Neural cell (in vitro differentiated cells): ENCODE measurements at regions not wholly inside any gene's neighbourhood (a gene's known extent, or its start where the extent isn't known, plus 50 kb on each side); places are given as distances from the start of the nearest gene placed in this dataset.

ENCODE experiments used
- H2AFZ ChIP-seq: fragments of 200-600, 300-800 bp; sonication (generic), shearing (Covaris generic); 2 replicates; pipeline ENCODE4 v1.6.0; 2014; ENCODE audit warnings: low read depth, mild to moderate bottlenecking, antibody characterized with exemption, low read length, moderate library complexity
- H3F3A ChIP-seq: fragments of 200-600 bp; shearing (Covaris generic); 2 replicates; pipeline ENCODE4 v1.6.1; 2016; ENCODE audit warnings: mild to moderate bottlenecking, moderate library complexity, mixed read lengths, antibody characterized with exemption, low read length; ENCODE audit not compliant: insufficient read depth, poor library complexity, severe bottlenecking
- H3K27ac ChIP-seq: fragments of 200-600, 300-800 bp; sonication (generic), shearing (Covaris generic); 2 replicates; pipeline ENCODE4 v1.5.1; 2014; ENCODE audit warnings: mild to moderate bottlenecking, low read length, moderate library complexity
- H3K27me3 ChIP-seq: fragments of 300-800, 200-600 bp; sonication (generic), shearing (Covaris generic); 2 replicates; pipeline ENCODE4 v1.6.0; 2014; ENCODE audit warnings: mild to moderate bottlenecking, low read depth, low read length, moderate library complexity; ENCODE audit not compliant: insufficient read depth
- H3K36me3 ChIP-seq: fragments of 300-800, 200-600 bp; sonication (generic), shearing (Covaris generic); 2 replicates; pipeline ENCODE4 v1.5.1; 2014; ENCODE audit warnings: mild to moderate bottlenecking, antibody characterized with exemption, low read length, moderate library complexity; ENCODE audit not compliant: insufficient read depth
- H3K4me2 ChIP-seq: fragments of 300-800, 200-600 bp; sonication (generic), shearing (Covaris generic); 2 replicates; pipeline ENCODE4 v1.6.0; 2014; ENCODE audit warnings: mild to moderate bottlenecking, low read length
- H3K4me3 ChIP-seq: fragments of 300-800, 200-600 bp; sonication (generic), shearing (Covaris generic); 2 replicates; pipeline ENCODE4 v1.5.1; 2014; ENCODE audit warnings: mild to moderate bottlenecking, low read length, moderate library complexity
- H3K79me2 ChIP-seq: fragments of 200-600 bp; shearing (Covaris generic); replicated peaks from 2 replicates; pipeline ENCODE4 v1.6.0; 2014; ENCODE audit warnings: mild to moderate bottlenecking, low read length, moderate library complexity; ENCODE audit not compliant: insufficient read depth
- H3K9ac ChIP-seq: fragments of 300-800, 200-600 bp; sonication (generic), shearing (Covaris generic); 2 replicates; pipeline ENCODE4 v1.6.1; 2016; ENCODE audit warnings: mild to moderate bottlenecking, low read length, mixed read lengths
- H3K9me2 ChIP-seq: fragments of 200-600 bp; shearing (Covaris generic); 2 replicates; pipeline ENCODE4 v1.6.1; 2016; ENCODE audit warnings: mild to moderate bottlenecking, low read length, mixed read lengths; ENCODE audit not compliant: insufficient read depth
- H3K9me3 ChIP-seq: fragments of 200-600, 300-800 bp; sonication (generic), shearing (Covaris generic); 2 replicates; pipeline ENCODE4 v1.6.1; 2016; ENCODE audit warnings: mild to moderate bottlenecking, mixed run types, low read length, moderate library complexity, mixed read lengths
- H4K20me1 ChIP-seq: fragments of 200-600 bp; shearing (Covaris generic); 2 replicates; pipeline ENCODE4 v1.6.1; 2016; ENCODE audit warnings: mild to moderate bottlenecking, mixed run types; ENCODE audit not compliant: insufficient read depth
- CTCF ChIP-seq: fragments of 450-650 bp; IDR thresholded peaks from 2 replicates; pipeline ENCODE4 v1.5.1; 2014; ENCODE audit warnings: antibody characterized with exemption, mild to moderate bottlenecking, moderate library complexity; ENCODE audit not compliant: poor library complexity, severe bottlenecking
- EP300 ChIP-seq: fragments of 450-650 bp; conservative IDR thresholded peaks from 2 replicates; pipeline ENCODE4 v1.6.1; 2014; ENCODE audit warnings: antibody characterized with exemption, mild to moderate bottlenecking, moderate library complexity; ENCODE audit not compliant: poor library complexity, severe bottlenecking
- EZH2 ChIP-seq: fragments of 200-600, 300-800 bp; shearing (Covaris generic), sonication (generic); IDR thresholded peaks from 2 replicates; pipeline ENCODE4 v1.6.1; 2014; ENCODE audit warnings: antibody characterized with exemption, low read length, borderline replicate concordance, mild to moderate bottlenecking; ENCODE audit not compliant: insufficient read depth, poor library complexity, severe bottlenecking
- MXI1 ChIP-seq: fragments of 450-650 bp; conservative IDR thresholded peaks from 2 replicates; pipeline ENCODE4 v1.6.1; 2014; ENCODE audit warnings: antibody characterized with exemption, mild to moderate bottlenecking; ENCODE audit not compliant: poor library complexity, severe bottlenecking
- POLR2AphosphoS5 ChIP-seq: IDR thresholded peaks from 2 replicates; pipeline ENCODE4 v1.6.1; 2012
- RAD21 ChIP-seq: fragments of 450-650 bp; conservative IDR thresholded peaks from 2 replicates; pipeline ENCODE4 v1.6.1; 2014; ENCODE audit warnings: antibody characterized with exemption, mild to moderate bottlenecking, moderate library complexity
- REST ChIP-seq: IDR thresholded peaks from 2 replicates; pipeline ENCODE4 v1.6.1; 2012; ENCODE audit warnings: borderline replicate concordance
- SMC3 ChIP-seq: fragments of 450-650 bp; conservative IDR thresholded peaks from 2 replicates; pipeline ENCODE4 v1.6.1; 2014; ENCODE audit warnings: antibody characterized with exemption, mild to moderate bottlenecking, moderate library complexity; ENCODE audit not compliant: poor library complexity
- TAF1 ChIP-seq: IDR thresholded peaks from 2 replicates; pipeline ENCODE4 v1.6.1; 2012; ENCODE audit warnings: low read depth

GRCh38 chr3:18886331-18886730 lies 262.0 kb upstream of the KCNH8 start:
- Histone ChIP-seq H3K4me2 (no peak overlapping the region), H3K79me2 (no peaks in the 10 kb centered on the region), H3K27ac (no peak overlapping the region), H3F3A (no peaks in the 10 kb centered on the region), H4K20me1 (no peaks in the 10 kb centered on the region), H3K9me3 (no peaks in the 10 kb centered on the region), H3K27me3 (no peaks in the 10 kb centered on the region), H3K4me3 (no peak overlapping the region), H2AFZ (no peak overlapping the region), H3K9me2 (no peaks in the 10 kb centered on the region), H3K36me3 (no peaks in the 10 kb centered on the region), H3K9ac (no peak overlapping the region)
- TF ChIP-seq POLR2AphosphoS5 (no peak), EZH2 (no peak), CTCF (no peak), TAF1 (no peak), EP300 (no peak), MXI1 (no peak), SMC3 (no peak), RAD21 (no peak)

GRCh38 chr3:18885612-18886011 lies 262.7 kb upstream of the KCNH8 start:
- Histone ChIP-seq H3K4me2 (no peak overlapping the region), H3K9me3 (no peaks in the 10 kb centered on the region), H3F3A (no peaks in the 10 kb centered on the region), H3K27me3 (no peaks in the 10 kb centered on the region), H3K36me3 (no peaks in the 10 kb centered on the region), H3K9me2 (no peaks in the 10 kb centered on the region), H2AFZ (no peak overlapping the region), H3K27ac (no peak overlapping the region), H4K20me1 (no peaks in the 10 kb centered on the region), H3K4me3 (no peak overlapping the region), H3K79me2 (no peaks in the 10 kb centered on the region), H3K9ac (no peak overlapping the region)
- TF ChIP-seq REST, result no peak
- no peak for TF ChIP-seq MXI1
- no peak for TF ChIP-seq TAF1
- TF ChIP-seq EZH2, result no peak
- TF ChIP-seq CTCF, result no peak
